KG1 (cell line): ENCODE measurements at regions not wholly inside any gene's neighbourhood (a gene's known extent, or its start where the extent isn't known, plus 50 kb on each side); places are given as distances from the start of the nearest gene placed in this dataset.
"Not testable (repeated sequence)": the region's sequence is repeated elsewhere in the genome, so short reads cannot be mapped to it uniquely, and the experiment has no call there.

Source experiments
- DNase-seq: peaks from one replicate; lab custom pipeline; 2025; lab: John Stamatoyannopoulos, UW

- DNase-seq, result no peak
Measured at GRCh38 chr7:53397911-53398310, 362.5 kb downstream of the POM121L12 start.

DNA sequence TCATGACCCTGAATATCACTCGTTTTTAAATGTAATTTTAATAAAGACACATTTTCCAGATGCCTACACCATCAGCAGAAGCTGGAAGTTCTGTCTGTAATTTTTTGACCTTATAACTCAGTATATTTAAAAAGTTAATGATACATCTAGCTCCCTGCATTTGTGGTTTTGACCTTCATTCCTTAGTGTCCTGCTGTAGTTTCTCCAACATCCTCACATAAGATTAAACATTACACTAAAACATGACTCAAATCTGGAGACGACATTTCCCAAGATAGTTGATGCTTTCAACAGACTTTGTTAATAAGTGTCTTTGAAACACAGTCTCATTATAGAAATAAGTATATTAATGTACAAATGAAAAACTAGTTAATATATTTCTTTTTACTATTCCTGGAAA is 363.1 kb downstream of the POM121L12 start:
- no peak for DNase-seq

DNA sequence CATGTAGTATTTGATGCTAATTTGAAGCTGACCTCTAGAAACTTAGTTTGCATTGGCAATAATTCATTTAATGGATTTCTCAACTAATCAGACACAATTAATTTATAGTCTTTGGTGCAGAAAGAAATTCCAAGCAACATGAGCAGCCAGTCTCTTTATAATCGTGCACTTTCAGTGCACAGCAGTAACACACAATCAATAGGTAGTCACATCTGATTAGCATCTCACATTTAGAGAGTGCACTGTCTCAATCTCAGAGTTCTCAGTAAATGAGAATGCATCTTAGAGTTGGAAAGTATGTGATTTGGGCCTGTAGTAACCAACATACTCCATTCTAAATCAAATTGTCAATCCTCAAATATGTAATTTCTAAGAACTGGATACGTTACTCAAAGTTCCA is 377.6 kb downstream of the POM121L12 start:
- no peak for DNase-seq

DNA sequence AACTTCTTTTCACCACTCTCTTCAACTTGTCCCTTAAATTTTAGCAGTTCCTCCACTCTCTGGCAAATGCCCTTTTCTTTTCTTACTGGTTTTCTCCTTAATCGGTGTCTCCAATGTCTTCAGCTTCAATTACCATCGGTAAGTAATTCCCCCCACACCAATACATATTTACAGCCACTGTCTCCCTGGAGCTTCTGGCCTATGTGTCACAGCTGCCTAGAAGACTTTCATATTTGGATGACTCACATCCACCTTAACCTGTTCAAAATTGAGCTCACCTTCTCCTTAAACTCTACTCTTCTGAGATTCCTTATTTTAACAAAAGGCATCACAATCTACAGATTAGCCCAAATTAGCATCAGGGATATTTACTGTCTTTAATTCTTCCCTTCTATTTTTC is 380.4 kb downstream of the POM121L12 start:
- DNase-seq, result no peak

- no peak for DNase-seq
Measured at GRCh38 chr7:53418834-53419482, 383.5 kb downstream of the POM121L12 start.

GRCh38 chr7:53420550-53420949 is 385.1 kb downstream of the POM121L12 start:
- no peak for DNase-seq

DNA sequence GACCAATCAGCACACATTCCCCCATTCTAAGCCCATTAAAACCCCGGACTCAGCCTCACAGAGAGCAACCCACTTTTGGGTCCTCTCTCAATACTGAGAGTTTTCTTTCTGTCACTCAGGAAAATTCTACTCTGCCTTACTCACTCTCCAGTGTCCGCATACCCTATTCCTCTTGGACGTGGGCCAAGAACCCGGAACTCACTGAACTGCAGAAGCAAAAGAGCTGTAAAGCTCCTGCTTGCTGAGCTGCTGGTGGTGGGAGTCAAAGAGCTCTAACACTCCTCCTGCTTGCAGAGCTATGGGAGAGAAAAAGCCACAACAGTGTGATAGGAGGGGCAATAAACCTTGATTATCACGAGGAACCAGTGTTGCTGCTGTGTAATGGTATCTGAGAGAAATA is 386.9 kb downstream of the POM121L12 start:
- no peak for DNase-seq

DNA sequence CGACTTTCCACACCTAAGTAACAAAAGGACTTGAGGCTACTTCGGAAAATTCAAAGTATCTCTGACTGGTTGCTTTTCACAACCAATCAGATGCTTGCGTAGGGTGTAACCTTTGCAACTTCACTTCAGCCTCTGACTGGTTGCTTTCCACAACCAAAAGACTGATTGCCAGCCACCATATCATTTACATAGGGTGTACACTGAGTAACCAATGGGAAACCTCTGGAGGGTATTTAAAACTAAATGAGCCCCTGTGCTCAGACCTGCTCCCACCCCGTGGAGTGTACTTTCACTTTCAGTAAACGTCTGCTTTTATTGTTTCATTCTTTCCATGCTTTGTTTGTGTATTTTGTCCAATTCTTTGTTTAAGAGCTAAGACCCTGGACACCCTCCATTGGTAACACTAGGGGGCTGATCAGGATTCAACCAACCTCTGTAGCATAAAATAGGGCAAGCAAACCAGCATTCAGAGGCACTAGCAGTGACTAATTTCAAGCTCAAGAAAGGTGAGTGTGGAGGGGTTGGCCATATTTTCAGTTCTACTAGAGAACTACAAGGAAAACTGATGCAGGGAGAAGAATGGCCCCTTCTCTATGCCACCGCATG is 390.8 kb downstream of the POM121L12 start:
- no peak for DNase-seq

DNA sequence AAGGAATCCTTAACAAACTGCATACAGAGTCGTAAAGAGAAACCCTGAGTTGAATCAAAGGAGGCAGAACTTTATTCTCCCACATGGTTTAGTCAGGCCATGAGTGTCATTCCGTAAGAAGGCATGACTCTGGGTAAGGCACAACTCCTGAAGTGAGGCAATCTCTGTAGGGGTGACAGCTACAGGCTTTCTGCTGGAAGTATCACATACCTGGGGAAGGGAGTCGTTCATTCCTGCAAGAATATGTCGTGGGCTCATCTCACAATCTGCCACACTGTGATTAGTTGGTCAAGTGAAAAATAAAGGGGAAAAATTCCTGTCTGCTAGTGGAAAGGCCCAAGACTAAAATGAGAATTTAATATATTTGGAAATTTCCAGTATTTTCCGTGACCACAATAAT is 392.6 kb downstream of the POM121L12 start:
- DNase-seq, result no peak

GRCh38 chr7:53431901-53432300 is 396.5 kb downstream of the POM121L12 start:
- no peak for DNase-seq

DNA sequence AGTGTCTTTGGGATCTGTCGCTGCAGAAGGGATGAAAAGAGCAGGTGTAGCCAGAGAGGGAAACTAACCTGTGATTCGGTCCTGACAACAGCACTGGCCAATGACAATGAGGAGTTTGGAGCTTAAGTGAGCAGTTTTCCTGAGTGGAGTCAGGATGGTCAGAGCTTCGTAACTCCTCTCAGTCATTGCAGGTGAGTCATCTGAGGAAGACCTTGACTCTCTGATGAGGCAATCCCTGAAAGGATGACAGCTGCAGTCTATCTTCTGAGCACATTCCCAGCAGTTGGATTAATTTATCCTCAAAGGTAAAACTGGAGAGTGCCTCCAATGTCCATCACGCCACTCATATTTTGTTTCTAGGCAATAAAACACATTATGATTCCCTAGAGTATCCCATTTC is 401.9 kb downstream of the POM121L12 start:
- DNase-seq, result no peak

- DNase-seq, result no peak
Measured at GRCh38 chr7:53446170-53446569, 410.7 kb downstream of the POM121L12 start.

DNA sequence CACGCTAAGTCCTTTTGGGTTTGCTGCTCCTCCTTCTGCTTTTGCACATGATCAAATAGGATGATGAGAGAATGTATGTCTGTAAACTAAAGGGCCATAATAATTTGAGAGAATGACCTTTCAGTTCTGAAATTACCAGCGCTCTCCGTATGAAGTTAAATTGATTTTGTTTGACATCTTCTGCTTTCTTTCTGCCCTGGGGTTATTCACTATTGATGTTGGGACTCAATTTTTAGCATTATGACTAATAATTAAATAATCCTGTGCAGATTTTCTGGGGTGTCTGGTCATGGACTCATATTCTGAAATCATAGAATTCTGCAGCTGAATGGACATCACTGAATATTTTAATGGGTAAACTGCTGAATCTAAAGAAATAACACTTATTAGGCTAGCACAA is 423.2 kb downstream of the POM121L12 start:
- DNase-seq, result no peak

DNA sequence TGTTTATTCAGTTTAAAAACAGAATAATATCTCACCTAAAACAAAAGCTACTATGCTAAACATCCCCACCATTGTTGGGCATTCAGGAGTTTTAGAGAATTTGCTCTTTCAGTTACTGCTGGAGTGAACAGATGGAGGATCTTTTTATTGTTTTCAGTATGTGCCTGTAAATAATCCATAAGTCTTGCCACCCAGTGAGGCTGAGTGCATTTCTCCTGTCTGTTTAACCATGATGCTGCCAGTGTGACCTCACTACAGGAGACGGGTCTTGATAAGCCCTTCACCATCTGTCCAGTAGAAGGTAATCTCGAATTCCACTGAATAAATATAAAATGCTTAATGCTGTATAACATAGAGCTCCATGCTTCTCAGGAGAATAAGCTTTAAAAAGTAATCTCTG is 430.9 kb downstream of the POM121L12 start:
- no peak for DNase-seq

DNA sequence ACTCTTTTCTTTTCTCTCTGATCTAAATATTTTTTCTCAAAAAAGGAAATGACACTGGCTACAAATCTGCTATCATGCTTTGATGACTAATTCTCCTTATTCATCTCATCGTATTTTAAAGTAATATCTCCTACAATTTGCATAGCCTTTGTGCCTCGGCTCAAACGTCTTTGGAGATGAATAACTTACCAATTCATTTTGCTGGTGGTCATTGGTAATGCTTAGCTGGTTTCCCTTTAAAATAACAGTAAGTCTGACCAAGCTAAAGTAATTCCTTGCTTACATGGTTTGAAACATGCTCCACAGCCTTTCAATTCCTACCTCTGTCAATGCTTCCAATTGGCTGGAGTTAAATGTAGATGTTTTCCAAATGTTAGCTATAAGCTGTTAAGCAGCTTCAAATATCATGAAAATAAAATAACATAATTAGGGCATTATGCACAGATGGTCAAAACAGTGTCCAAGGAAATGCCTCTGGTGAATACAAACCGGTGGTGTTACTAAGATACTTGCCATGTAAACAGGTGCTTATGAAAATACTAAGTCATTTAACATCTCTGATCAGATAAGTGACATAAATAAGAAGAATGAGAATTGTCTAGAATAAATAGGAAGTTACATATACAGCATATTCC is 435.0 kb downstream of the POM121L12 start:
- no peak for DNase-seq

- no peak for DNase-seq
Measured at GRCh38 chr7:53473371-53473770, 437.9 kb downstream of the POM121L12 start.

GRCh38 chr7:53475776-53476175 is 440.3 kb downstream of the POM121L12 start:
- no peak for DNase-seq

DNA sequence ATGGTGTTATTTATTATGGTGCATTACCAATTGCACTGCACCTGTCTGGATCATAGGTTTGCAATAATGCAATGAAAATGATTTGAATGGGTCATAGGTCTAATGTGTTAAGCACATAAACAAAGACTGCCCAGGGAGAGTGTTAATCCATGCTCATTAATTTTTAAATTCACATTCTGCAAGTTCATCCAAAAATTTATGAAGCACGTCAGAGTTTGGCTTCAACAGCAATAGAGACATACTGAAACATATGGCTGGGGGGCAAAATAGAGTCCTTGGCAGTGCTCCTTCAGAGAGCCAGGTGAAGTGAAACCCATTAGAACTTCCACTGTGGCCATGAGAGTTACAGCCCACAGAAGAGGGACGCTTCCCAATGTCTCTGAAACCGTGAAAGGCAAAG is 441.1 kb downstream of the POM121L12 start:
- DNase-seq, result no peak

DNA sequence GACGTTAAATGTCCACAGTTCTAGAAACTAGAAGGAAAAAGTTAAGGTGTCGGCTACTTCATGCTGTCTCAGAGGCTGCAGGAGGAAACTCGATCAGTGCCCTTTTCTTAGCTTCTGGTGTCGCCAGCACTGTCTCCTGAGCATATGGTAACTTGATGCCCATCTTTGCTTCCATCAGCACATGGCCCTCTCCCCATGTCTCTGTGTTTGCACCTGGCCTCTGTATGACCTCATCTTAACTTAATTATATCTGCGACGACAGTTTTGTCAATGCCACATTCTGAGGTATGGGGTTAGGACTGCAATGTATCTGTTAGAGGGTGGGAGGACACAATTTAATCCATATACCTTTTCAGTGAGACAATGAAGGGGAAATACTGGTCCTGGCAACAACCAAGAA is 449.9 kb downstream of the POM121L12 start:
- DNase-seq, result no peak

- DNase-seq, result no peak
Measured at GRCh38 chr7:53491051-53491450, 455.6 kb downstream of the POM121L12 start.

GRCh38 chr7:53495181-53495580 is 459.7 kb downstream of the POM121L12 start:
- DNase-seq, result not testable (repeated sequence)

DNA sequence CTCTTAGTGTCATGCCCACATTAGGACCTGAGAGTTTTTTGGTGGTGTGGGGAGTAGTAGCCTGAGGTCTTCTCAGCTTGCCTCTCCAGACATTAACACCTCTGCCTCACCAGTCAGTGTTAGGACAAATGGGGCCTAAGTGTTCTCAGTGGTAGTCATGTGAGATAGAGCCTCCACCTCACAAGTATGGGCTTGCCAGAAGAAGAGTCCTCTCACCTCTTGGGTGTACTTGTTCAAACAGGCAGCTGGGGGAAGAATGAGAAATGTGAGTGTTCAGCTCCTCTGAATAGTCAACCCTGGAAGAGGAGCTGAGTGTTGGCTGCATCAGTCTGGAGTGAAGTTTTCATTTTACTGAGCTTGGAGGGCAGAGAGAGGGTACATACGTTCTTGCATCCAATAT is 464.6 kb downstream of the POM121L12 start:
- no peak for DNase-seq

DNA sequence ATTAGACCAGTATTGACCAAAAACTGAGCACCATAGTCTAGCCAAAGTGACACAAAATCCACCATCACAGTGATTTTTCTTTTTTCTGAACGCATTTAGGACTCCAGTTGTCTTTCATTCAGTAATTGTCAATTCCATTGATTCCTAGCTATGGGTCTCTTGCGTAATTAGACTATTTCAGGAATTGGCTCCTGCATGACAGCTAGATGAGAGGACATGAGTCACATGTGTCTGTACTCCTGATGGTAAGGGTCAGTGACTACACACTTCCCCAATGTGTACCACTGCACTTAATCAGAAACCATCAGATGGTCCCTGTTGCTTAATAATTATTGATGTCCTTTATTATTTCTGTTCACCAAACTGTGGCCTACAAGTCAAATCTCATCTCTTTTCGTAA is 469.5 kb downstream of the POM121L12 start:
- no peak for DNase-seq

- no peak for DNase-seq
Measured at GRCh38 chr7:53518319-53518718, 482.9 kb downstream of the POM121L12 start.
